Astrocyte (in vitro differentiated cells and primary cell): ENCODE measurements at regions not wholly inside any gene's neighbourhood (a gene's known extent, or its start where the extent isn't known, plus 50 kb on each side); places are given as distances from the start of the nearest gene placed in this dataset.
A peak's percentile ranks its signal among the peaks of the same experiment; 100 is the strongest.

ENCODE experiments used
- DNase-seq: peaks from one replicate; pipeline ENCODE4 v3.0.0-alpha.2; 2010; ENCODE audit warnings: low read depth
- FAIRE-seq: peaks from 2 replicates; lab custom pipeline; 2011; peaks lifted over from hg19 to GRCh38; lab: Jason Lieb, UNC
- H2AFZ ChIP-seq: 2 replicates; pipeline ENCODE4 v1.6.0; 2012; ENCODE audit warnings: low read depth, low read length, inconsistent platforms
- H3K27ac ChIP-seq: 2 replicates; pipeline ENCODE4 v1.5.1; 2011; ENCODE audit warnings: low read depth, low read length, inconsistent platforms
- H3K27me3 ChIP-seq: 2 replicates; pipeline ENCODE4 v1.6.0; 2011; ENCODE audit warnings: low read length, inconsistent platforms; ENCODE audit not compliant: insufficient read depth
- H3K36me3 ChIP-seq: 2 replicates; pipeline ENCODE4 v1.5.1; 2011; ENCODE audit warnings: low read length, inconsistent platforms; ENCODE audit not compliant: insufficient read depth
- H3K4me1 ChIP-seq: 2 replicates; pipeline ENCODE4 v1.5.1; 2011; ENCODE audit warnings: low read length, inconsistent platforms; ENCODE audit not compliant: insufficient read depth
- H3K4me2 ChIP-seq: 2 replicates; pipeline ENCODE4 v1.6.0; 2012; ENCODE audit warnings: low read length, inconsistent platforms
- H3K4me3 ChIP-seq: 2 replicates; pipeline ENCODE4 v1.5.1; 2011; ENCODE audit warnings: low read depth, mild to moderate bottlenecking, low read length, inconsistent platforms; ENCODE audit not compliant: insufficient read depth
- H3K79me2 ChIP-seq: 2 replicates; pipeline ENCODE4 v1.6.0; 2012; ENCODE audit warnings: mild to moderate bottlenecking, low read length, inconsistent platforms; ENCODE audit not compliant: insufficient read depth
- H3K9ac ChIP-seq: 2 replicates; pipeline ENCODE4 v1.6.0; 2012; ENCODE audit warnings: mild to moderate bottlenecking, low read length, inconsistent platforms
- H3K9me3 ChIP-seq: 2 replicates; pipeline ENCODE4 v1.5.1; 2012; ENCODE audit warnings: low read depth, mild to moderate bottlenecking, low read length, inconsistent platforms; ENCODE audit not compliant: insufficient read depth
- H4K20me1 ChIP-seq: 2 replicates; pipeline ENCODE4 v1.6.0; 2012; ENCODE audit warnings: low read length, inconsistent platforms; ENCODE audit not compliant: insufficient read depth
- H3K27ac Mint-ChIP-seq: one replicate; pipeline ENCODE4 v1.8.0; 2021; ENCODE audit warnings: mild to moderate bottlenecking, mixed read lengths; ENCODE audit not compliant: unreplicated experiment
- H3K27me3 Mint-ChIP-seq: one replicate; pipeline ENCODE4 v1.8.0; 2021; ENCODE audit warnings: low read depth, mixed read lengths; ENCODE audit not compliant: unreplicated experiment
- H3K36me3 Mint-ChIP-seq: one replicate; pipeline ENCODE4 v1.8.0; 2021; ENCODE audit warnings: low read depth, mixed read lengths; ENCODE audit not compliant: unreplicated experiment
- H3K4me1 Mint-ChIP-seq: one replicate; pipeline ENCODE4 v1.8.0; 2021; ENCODE audit warnings: low read depth, mixed read lengths; ENCODE audit not compliant: unreplicated experiment
- H3K4me3 Mint-ChIP-seq: one replicate; pipeline ENCODE4 v1.8.0; 2021; ENCODE audit warnings: mild to moderate bottlenecking, moderate library complexity, mixed read lengths; ENCODE audit not compliant: unreplicated experiment
- H3K9me3 Mint-ChIP-seq: one replicate; pipeline ENCODE4 v1.8.0; 2021; ENCODE audit warnings: mild to moderate bottlenecking, mixed read lengths; ENCODE audit not compliant: unreplicated experiment
- EZH2 ChIP-seq: IDR thresholded peaks from 2 replicates; pipeline ENCODE4 v1.6.1; 2012; ENCODE audit warnings: mild to moderate bottlenecking, low read length, inconsistent platforms; ENCODE audit not compliant: insufficient read depth
- TF ChIP-seq, protein P1 (sequence below): IDR thresholded peaks from 2 replicates; pipeline ENCODE4 v1.5.1; 2011; ENCODE audit warnings: low read depth, mild to moderate bottlenecking, inconsistent platforms, low read length, moderate library complexity; ENCODE audit not compliant: insufficient read depth

GRCh38 chr6:67666177-67666964 is 968.7 kb upstream of the ADGRB3 start:
- H3K79me2 ChIP-seq: no peaks in the 10 kb centered on the region
- no peak overlapping the region for H3K9ac ChIP-seq
- no peaks in the 10 kb centered on the region for H3K4me1 Mint-ChIP-seq
- H3K27me3 ChIP-seq: no peaks in the 10 kb centered on the region
- H3K36me3 Mint-ChIP-seq: no peaks in the 10 kb centered on the region
- DNase-seq (no peak), FAIRE-seq (peak; percentile 37)
- H3K27ac Mint-ChIP-seq: no peak overlapping the region
- no peaks in the 10 kb centered on the region for H3K4me1 ChIP-seq
- no peak overlapping the region for H3K4me2 ChIP-seq
- no peaks in the 10 kb centered on the region for H4K20me1 ChIP-seq
- H3K27ac ChIP-seq: no peak overlapping the region
- H3K9me3 ChIP-seq: no peaks in the 10 kb centered on the region
- TF ChIP-seq, protein P1, sequence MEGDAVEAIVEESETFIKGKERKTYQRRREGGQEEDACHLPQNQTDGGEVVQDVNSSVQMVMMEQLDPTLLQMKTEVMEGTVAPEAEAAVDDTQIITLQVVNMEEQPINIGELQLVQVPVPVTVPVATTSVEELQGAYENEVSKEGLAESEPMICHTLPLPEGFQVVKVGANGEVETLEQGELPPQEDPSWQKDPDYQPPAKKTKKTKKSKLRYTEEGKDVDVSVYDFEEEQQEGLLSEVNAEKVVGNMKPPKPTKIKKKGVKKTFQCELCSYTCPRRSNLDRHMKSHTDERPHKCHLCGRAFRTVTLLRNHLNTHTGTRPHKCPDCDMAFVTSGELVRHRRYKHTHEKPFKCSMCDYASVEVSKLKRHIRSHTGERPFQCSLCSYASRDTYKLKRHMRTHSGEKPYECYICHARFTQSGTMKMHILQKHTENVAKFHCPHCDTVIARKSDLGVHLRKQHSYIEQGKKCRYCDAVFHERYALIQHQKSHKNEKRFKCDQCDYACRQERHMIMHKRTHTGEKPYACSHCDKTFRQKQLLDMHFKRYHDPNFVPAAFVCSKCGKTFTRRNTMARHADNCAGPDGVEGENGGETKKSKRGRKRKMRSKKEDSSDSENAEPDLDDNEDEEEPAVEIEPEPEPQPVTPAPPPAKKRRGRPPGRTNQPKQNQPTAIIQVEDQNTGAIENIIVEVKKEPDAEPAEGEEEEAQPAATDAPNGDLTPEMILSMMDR: no peak
- TF ChIP-seq EZH2: no peak
- H3K36me3 ChIP-seq: no peaks in the 10 kb centered on the region
- H3K9me3 Mint-ChIP-seq: peaks cover 4% of the 10 kb centered on the region
- H3K27me3 Mint-ChIP-seq: no peaks in the 10 kb centered on the region
- no peak overlapping the region for H2AFZ ChIP-seq
- no peak overlapping the region for H3K4me3 ChIP-seq
- no peak overlapping the region for H3K4me3 Mint-ChIP-seq

GRCh38 chr6:67664942-67665341 is 970.1 kb upstream of the ADGRB3 start:
- H3K27me3 Mint-ChIP-seq: no peaks in the 10 kb centered on the region
- no peak for FAIRE-seq

More at GRCh38 chr6:67664942-67665341, 970.1 kb upstream of the ADGRB3 start:
- Histone ChIP-seq H3K9ac (no peak overlapping the region), H3K4me3 (no peak overlapping the region), H3K79me2 (no peaks in the 10 kb centered on the region), H3K9me3 (no peaks in the 10 kb centered on the region), H4K20me1 (no peaks in the 10 kb centered on the region), H2AFZ (no peak overlapping the region), H3K36me3 (no peaks in the 10 kb centered on the region), H3K4me2 (no peak overlapping the region), H3K4me1 (no peaks in the 10 kb centered on the region), H3K27ac (no peak overlapping the region), H3K27me3 (no peaks in the 10 kb centered on the region)
- peaks cover 4% of the 10 kb centered on the region for H3K9me3 Mint-ChIP-seq
- TF ChIP-seq, protein P1: no peak
- no peak overlapping the region for H3K4me3 Mint-ChIP-seq
- H3K36me3 Mint-ChIP-seq: no peaks in the 10 kb centered on the region
- H3K27ac Mint-ChIP-seq: no peak overlapping the region
- no peak for DNase-seq
- H3K4me1 Mint-ChIP-seq: no peaks in the 10 kb centered on the region
